HG02981 (cell line): ENCODE measurements at regions not wholly inside any gene's neighbourhood (a gene's known extent, or its start where the extent isn't known, plus 50 kb on each side); places are given as distances from the start of the nearest gene placed in this dataset.

Source experiments
- ATAC-seq: cut with Tn5 transposase; IDR thresholded peaks from one replicate; pipeline ENCODE4 v1.9.1; 2021; ENCODE audit warnings: mild to moderate bottlenecking, moderate library complexity; ENCODE audit not compliant: unreplicated experiment

DNA sequence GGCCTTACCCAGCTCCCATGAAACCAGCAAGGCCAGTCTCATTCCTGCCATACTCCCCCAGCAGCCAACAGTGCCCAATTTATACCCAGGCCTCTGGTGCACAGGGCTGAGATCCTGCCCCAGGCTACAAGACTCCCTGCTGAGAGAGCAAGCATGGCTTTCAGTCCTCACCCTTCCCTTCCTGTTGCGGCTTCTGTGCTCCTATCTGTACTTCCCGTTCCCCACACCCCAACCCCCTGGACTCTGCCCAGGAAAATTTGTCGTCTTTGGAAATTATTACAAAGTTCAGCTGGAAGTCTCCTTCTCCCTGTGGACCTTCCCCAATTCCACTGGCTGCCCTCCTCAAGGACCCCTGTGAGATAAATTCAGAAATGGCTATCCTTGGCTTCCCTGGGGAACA, 84.1 kb upstream of the GK2 start:
- ATAC-seq, result no peak

DNA sequence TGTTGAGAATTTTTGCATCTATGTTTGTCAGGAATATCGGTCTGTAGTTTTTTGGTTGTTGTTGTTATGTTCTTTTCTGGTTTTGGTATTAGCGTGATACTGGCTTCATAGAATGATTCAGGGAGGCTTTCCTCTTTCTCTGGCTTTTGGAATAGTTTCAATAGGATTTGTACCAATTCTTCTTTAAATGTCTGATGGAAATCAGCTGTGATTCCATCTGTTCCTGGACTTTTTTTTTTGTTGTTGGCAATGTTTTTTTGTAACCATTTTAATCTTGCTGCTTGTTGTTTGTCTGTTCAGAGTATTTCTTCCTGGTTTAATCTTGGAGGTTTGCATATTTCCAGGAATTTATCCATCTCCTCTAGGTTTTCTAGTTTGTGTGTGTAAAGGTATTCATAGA, 81.5 kb upstream of the GK2 start:
- no peak for ATAC-seq

DNA sequence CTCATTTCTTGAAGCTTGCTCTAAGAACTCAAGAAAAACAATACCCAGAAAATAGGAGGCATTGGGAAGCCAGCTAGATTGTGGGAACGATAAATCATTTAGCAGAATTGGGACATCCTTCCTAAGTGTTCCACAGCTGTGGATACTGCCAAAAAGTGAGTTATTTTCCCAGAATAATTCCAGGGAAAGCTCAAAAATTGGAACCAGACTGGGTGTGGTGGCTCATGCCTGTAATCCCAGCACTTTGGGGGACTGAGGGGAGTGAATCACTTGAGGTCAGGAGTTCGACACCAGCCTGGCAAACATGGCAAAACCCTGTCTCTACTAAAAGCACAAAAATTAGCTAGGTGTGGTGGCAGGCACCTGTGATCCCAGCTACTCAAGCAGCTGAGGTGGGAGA, 68.2 kb upstream of the GK2 start:
- ATAC-seq, result no peak

DNA sequence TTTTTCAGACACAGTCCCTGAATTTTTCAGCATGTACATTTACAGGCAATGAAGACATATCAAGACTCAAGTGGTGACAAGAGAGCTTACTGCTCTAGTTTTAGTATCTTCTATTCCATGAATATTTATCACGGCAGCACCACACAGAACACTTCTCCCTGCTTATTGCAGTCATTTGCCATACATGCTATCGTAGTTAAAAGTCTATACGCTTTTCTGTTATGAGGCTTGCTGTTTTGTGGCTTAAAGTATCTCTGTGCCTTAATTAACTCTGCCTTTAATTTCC, 65.4 kb upstream of the GK2 start:
- no peak for ATAC-seq

DNA sequence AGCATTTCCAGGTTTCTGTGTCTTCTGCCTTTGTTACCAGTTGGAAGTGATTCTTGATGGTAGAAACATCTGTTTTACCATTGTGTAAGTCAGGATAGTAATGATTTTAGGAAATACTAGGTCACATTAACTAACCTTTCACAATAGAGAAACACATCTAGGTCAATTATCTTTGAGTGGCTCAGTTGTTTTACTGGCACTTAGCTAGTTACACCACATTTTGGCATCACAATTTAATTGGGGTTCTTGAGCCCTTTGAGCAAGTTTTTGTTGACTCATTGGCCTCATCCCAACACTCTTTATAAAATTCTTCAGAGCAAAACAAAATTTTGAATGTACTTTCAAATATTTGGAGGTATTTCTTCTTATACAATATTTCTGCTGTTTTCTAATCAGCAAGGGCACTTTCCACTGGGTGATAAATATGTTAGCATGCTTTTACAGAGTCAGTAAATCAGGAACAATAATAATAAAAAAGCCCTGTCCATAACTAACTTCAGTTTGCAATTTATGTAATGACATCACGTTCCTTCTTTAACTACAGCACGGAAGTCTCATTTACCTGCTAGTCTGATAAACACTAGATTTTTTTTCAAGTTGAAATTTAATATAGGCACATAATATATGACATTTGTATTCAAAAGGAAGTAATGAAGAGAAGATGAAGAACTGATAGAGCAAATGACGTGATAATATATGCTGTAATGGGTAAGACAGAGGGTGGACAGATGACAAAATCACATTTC, 64.8 kb upstream of the GK2 start:
- ATAC-seq, result no peak

DNA sequence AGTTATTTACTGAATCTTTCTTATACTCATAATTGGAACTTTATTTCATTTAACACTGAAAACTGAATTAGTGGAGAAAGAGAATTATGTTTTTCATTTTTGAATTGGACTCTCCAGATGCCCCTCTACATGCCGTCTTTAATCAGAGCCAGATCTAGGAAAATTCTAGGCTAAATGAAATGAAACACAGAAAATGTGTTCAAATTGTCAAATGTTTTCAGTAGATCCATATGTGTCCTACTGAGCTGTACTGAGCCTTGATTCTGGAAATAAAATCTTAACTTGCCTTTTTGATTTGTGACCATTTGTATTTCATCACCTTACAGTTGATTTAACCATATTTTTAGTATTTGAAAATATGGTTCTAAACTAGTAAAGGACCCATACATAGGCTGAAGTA, 64.0 kb upstream of the GK2 start:
- no peak for ATAC-seq

DNA sequence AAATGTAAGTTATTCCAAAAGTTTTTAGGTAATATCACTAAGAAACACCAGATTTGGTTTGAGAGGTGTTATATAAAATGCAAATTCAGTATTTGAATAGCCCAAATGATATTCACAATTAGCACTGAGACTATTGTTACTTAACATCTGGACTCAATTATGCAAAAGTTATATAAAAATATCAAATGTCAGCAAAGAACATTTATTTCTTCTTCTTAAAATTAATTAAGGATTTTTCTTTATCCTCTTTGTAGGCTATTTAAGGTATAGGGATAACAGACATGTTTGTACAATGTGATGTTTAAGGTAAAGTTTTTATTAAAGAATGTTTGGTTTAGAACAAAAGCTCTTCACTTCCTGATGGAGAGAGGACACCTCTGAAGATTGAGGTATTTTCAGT, 63.3 kb upstream of the GK2 start:
- no peak for ATAC-seq

DNA sequence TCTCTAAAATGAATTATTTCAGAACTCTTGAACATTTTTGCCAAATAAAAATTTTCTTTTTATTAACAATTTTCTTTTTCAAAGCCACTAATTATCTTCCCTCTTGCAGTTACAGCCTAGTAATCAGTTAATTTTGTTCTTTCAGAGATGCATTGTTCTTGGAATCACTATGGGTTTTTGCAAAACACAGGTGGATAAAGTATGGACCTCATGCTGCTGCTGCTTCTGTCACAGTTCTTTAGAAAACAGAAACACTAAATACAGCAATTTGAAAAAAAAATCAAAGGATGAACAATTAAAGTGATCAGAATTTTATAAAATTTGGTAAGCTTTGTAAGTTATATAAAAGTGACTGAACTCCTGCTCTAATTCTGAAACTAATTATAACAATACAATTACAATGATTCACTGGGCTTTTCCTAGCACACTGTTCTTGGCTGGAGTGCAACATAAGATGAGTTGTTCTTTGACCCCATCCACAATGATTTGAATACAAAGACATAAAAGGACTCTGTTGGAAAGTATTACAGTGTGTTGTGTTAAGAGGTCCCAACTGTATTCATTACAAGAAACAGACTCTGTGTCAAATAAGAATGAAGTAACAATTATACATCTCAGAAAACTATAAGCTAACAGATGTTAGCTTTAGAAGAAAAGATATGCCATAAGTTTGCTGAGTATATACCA, 59.4 kb upstream of the GK2 start:
- ATAC-seq, result no peak

DNA sequence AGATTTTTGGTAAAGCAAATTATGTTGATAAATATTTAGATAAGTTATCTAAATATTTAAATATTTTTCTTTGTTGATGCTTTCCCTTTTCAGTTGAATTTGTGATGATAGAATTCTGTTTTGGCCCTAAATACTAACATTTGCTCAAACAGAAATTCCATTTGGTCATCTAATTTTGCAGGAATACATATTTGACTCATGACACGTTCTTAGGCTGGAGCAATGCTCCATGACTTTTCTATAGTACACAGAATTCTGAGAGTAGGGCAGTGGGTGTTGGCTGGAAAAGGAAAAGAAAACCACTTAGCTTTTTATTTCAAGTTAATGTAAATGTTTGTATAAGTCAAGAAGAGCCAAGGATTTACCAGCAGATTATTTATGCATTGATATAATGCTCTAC, 58.6 kb upstream of the GK2 start:
- no peak for ATAC-seq
